ENCODE measurements at regions not wholly inside any gene's neighbourhood (a gene's known extent, or its start where the extent isn't known, plus 50 kb on each side); places are given as distances from the start of the nearest gene placed in this dataset.

- Histone ChIP-seq H3K79me2 (ENCODE audit: control insufficient read depth, insufficient read depth, low read length) (no peaks in the 10 kb centered on the region), H3K4me1 (ENCODE audit: control insufficient read depth in 2 of 2, insufficient read depth in 2 of 2, low read length in 2 of 2) (no peaks in the 10 kb centered on the region), H3K4me2 (replicated peaks; ENCODE audit: low read depth, low read length, poor library complexity, severe bottlenecking) (no peak overlapping the region), H3K27me3 (replicated peaks in 1 of 4; ENCODE audit: control extremely low read depth in 1 of 4, control insufficient read depth in 3 of 4, insufficient read depth in 4 of 4, low read length in 3 of 4) (no peaks in the 10 kb centered on the region), H3K36me3 (replicated peaks in 1 of 2; ENCODE audit: control extremely low read depth in 1 of 2, control insufficient read depth in 1 of 2, extremely low read depth in 1 of 2, insufficient read depth in 2 of 2, low read length in 1 of 2) (no peaks in the 10 kb centered on the region), H3K9me3 (ENCODE audit: control extremely low read depth in 1 of 3, control insufficient read depth in 2 of 3, insufficient read depth in 1 of 3, low read length in 2 of 3) (no peaks in the 10 kb centered on the region), H4K20me1 (ENCODE audit: control insufficient read depth, insufficient read depth, low read length, poor library complexity, severe bottlenecking) (no peaks in the 10 kb centered on the region), H3K9ac (ENCODE audit: low read length) (no peak overlapping the region), H2AFZ (ENCODE audit: insufficient read depth, low read depth, low read length, poor library complexity, severe bottlenecking) (no peak overlapping the region), H3K4me3 (ENCODE audit: control extremely low read depth in 1 of 5, extremely low read depth in 1 of 5, insufficient read depth in 1 of 5, low read depth in 2 of 5, low read length in 4 of 5) (no peak overlapping the region), H3K27ac (ENCODE audit: low read length in 2 of 2) (no peak overlapping the region)
- CTCF ChIA-PET: no interaction called here
- POLR2A ChIA-PET: no interaction called here
- H3K9me3 Mint-ChIP-seq (ENCODE audit: insufficient read depth): peaks cover 2% of the 10 kb centered on the region
- intact Hi-C loops (cut with micrococcal nuclease): no loop called here
- DNase-seq: no peak
- no peak overlapping the region for H3K27ac Mint-ChIP-seq
- no peaks in the 10 kb centered on the region for H3K4me1 Mint-ChIP-seq
- no peak for TF ChIP-seq CTCF (IDR thresholded peaks at IDR 0.05)
- no peak for TF ChIP-seq EZH2 (IDR thresholded peaks at IDR 0.05; ENCODE audit: borderline replicate concordance, insufficient read depth, low read depth, low read length, poor library complexity, severe bottlenecking)
- H3K27me3 Mint-ChIP-seq: no peaks in the 10 kb centered on the region
- no peak overlapping the region for H3K4me3 Mint-ChIP-seq
- WGBS (ENCODE audit: insufficient coverage): no CpG with 5 or more reads among the region's 4 CpGs
- ATAC-seq (ENCODE audit: low read depth): no peak
Observed at GRCh38 chr6:101042966-101043365, 161.8 kb upstream of the ASCC3 start.

- H3K36me3 ChIP-seq (replicated peaks in 1 of 2; ENCODE audit: control extremely low read depth in 1 of 2, control insufficient read depth in 1 of 2, extremely low read depth in 1 of 2, insufficient read depth in 2 of 2, low read length in 1 of 2): no peaks in the 10 kb centered on the region
- no peaks in the 10 kb centered on the region for H4K20me1 ChIP-seq (ENCODE audit: control insufficient read depth, insufficient read depth, low read length, poor library complexity, severe bottlenecking)
- DNase-seq (no peak), ATAC-seq (ENCODE audit: low read depth) (no peak)
- H3K4me1 ChIP-seq (ENCODE audit: control insufficient read depth in 2 of 2, insufficient read depth in 2 of 2, low read length in 2 of 2): no peaks in the 10 kb centered on the region
- no peak for TF ChIP-seq CTCF (IDR thresholded peaks at IDR 0.05)
- no peak for TF ChIP-seq EZH2 (IDR thresholded peaks at IDR 0.05; ENCODE audit: borderline replicate concordance, insufficient read depth, low read depth, low read length, poor library complexity, severe bottlenecking)
- Mint-ChIP-seq H3K27ac (no peak overlapping the region), H3K4me3 (no peak overlapping the region), H3K9me3 (ENCODE audit: insufficient read depth) (no peaks in the 10 kb centered on the region), H3K4me1 (no peaks in the 10 kb centered on the region), H3K27me3 (no peaks in the 10 kb centered on the region)
- H3K4me2 ChIP-seq (replicated peaks; ENCODE audit: low read depth, low read length, poor library complexity, severe bottlenecking): no peak overlapping the region
- ChIA-PET POLR2A (no interaction called here), CTCF (interaction anchor here (0.9 kb wide), 1 partner anchor 9 kb away, joined by 3 read pairs; no protein-coding TSS in a partner anchor)
- no peaks in the 10 kb centered on the region for H3K27me3 ChIP-seq (replicated peaks in 1 of 4; ENCODE audit: control extremely low read depth in 1 of 4, control insufficient read depth in 3 of 4, insufficient read depth in 4 of 4, low read length in 3 of 4)
- intact Hi-C loops (cut with micrococcal nuclease): no loop called here
- H3K9me3 ChIP-seq (ENCODE audit: control extremely low read depth in 1 of 3, control insufficient read depth in 2 of 3, insufficient read depth in 1 of 3, low read length in 2 of 3): peaks cover 0 to 20% (median 0%) of the 10 kb centered on the region in 3 donors
- H2AFZ ChIP-seq (ENCODE audit: insufficient read depth, low read depth, low read length, poor library complexity, severe bottlenecking): no peak overlapping the region
- 25% methylated on average over 1 of the region's 1 CpG for WGBS (ENCODE audit: insufficient coverage)
- no peaks in the 10 kb centered on the region for H3K79me2 ChIP-seq (ENCODE audit: control insufficient read depth, insufficient read depth, low read length)
- no peak overlapping the region for H3K27ac ChIP-seq (ENCODE audit: low read length in 2 of 2)
- no peak overlapping the region for H3K9ac ChIP-seq (ENCODE audit: low read length)
- no peak overlapping the region for H3K4me3 ChIP-seq (ENCODE audit: control extremely low read depth in 1 of 5, extremely low read depth in 1 of 5, insufficient read depth in 1 of 5, low read depth in 2 of 5, low read length in 4 of 5)
Observed at GRCh38 chr6:101058296-101058695, 177.2 kb upstream of the ASCC3 start.

All from B cell (primary cell).